Fibroblast of lung (primary cell): ENCODE measurements at regions not wholly inside any gene's neighbourhood (a gene's known extent, or its start where the extent isn't known, plus 50 kb on each side); places are given as distances from the start of the nearest gene placed in this dataset.

Source experiments
- CTCF ChIP-seq, 2 donors: IDR thresholded peaks in 1 of 2; conservative IDR thresholded peaks in 1 of 2; 1 replicate in 1 of 2; 2 replicates in 1 of 2; pipeline ENCODE4 v1.5.1; 2011 to 2012; ENCODE audit warnings: low read length in 2 of 2, control low read depth in 1 of 2, inconsistent platforms in 1 of 2, low read depth in 1 of 2, mild to moderate bottlenecking in 1 of 2
- EZH2 ChIP-seq: IDR thresholded peaks from 2 replicates; pipeline ENCODE4 v1.5.1; 2012; ENCODE audit warnings: low read length, control low read depth, mild to moderate bottlenecking; ENCODE audit errors: missing control alignments

GRCh38 chr5:156258934-156259333 is 68.0 kb upstream of the SGCD start:
- TF ChIP-seq EZH2 (no peak), CTCF (conservative IDR thresholded peaks at IDR 0.05 in 1 of 2, IDR thresholded peaks at IDR 0.05 in 1 of 2; ENCODE audit: low read depth in 1 of 2, low read length in 2 of 2) (no peak)
